ENCODE measurements at regions not wholly inside any gene's neighbourhood (a gene's known extent, or its start where the extent isn't known, plus 50 kb on each side); places are given as distances from the start of the nearest gene placed in this dataset.

DNA sequence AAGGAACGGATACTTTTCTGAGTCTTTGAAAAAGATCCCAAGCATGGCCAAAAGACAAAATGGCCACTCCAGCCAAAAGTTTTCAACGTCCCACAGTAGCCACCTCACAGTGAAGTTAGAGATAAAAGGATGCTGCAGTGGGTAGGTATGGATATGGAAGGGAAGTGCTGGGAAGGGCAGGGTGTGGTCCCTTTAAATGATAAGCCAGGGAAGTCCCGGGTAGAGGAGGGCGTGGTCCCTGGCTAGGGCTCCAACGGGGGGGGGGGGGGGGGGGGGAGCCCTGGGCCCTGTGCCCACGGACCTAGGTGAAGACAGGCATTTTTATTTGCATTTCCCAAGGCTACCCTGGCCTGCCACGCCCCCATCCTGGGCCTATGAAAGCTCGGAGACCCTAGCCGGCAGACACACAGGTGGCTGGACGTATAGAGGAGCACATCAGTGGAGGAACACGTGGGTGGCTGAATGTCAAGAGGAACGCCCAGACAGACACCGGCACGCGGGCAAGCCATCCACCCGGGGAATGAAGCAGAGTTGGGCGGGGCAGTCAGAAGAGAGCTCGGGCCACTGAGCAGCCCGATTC lies 306.7 kb downstream of the NFIB start:
- TF ChIP-seq, protein P1, sequence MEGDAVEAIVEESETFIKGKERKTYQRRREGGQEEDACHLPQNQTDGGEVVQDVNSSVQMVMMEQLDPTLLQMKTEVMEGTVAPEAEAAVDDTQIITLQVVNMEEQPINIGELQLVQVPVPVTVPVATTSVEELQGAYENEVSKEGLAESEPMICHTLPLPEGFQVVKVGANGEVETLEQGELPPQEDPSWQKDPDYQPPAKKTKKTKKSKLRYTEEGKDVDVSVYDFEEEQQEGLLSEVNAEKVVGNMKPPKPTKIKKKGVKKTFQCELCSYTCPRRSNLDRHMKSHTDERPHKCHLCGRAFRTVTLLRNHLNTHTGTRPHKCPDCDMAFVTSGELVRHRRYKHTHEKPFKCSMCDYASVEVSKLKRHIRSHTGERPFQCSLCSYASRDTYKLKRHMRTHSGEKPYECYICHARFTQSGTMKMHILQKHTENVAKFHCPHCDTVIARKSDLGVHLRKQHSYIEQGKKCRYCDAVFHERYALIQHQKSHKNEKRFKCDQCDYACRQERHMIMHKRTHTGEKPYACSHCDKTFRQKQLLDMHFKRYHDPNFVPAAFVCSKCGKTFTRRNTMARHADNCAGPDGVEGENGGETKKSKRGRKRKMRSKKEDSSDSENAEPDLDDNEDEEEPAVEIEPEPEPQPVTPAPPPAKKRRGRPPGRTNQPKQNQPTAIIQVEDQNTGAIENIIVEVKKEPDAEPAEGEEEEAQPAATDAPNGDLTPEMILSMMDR (conservative IDR thresholded peaks at IDR 0.05; ENCODE audit: low read depth), result no peak
- H3K27ac ChIP-seq, result no peak overlapping the region
- ChIA-PET CTCF (no interaction called here), POLR2A (ENCODE audit: low non-redundant PET) (no interaction called here)
- no peak for DNase-seq (ENCODE audit: low spot score)

DNA sequence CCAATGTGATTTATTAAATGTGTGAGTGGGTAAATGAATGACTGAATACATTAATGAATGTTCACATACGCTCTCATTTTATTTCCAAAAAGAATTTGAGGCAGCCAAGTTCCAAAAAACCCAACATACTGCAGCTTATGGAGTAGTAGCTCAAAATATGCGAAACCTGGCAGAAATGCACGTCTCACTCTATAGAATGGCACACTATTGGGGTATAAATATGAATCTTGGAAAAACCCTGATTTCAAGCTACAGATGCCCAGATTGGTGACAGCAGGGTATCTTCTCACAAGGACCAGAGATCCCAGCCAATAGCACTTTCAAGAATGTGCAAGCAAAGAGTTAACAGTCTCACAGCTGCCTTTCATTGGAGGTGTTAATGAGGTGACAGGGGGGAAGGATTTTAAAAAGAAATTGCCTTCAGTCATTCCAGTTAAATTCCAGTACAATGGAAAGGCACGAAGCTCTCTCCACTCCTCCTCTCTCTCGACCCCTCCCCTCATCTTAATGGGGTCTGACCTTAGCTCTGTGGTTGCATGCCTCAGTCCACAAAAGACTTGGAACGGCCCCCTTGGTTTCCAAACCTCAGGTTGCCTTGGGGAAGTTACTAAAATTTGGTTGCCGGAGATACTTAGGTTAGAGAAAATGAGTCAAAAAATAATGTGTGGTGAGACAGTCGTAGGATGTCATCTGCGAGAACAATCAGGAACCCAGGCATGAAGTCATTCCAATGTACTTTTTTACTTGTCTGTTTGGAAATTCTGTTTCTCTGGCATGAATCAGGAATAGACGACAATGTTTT lies 307.4 kb downstream of the NFIB start:
- TF ChIP-seq, protein P1 (conservative IDR thresholded peaks at IDR 0.05; ENCODE audit: low read depth), result no peak
- CTCF ChIA-PET, result no interaction called here
- DNase-seq (ENCODE audit: low spot score), result no peak
- POLR2A ChIA-PET (ENCODE audit: low non-redundant PET), result no interaction called here
- no peak overlapping the region for H3K27ac ChIP-seq

DNA sequence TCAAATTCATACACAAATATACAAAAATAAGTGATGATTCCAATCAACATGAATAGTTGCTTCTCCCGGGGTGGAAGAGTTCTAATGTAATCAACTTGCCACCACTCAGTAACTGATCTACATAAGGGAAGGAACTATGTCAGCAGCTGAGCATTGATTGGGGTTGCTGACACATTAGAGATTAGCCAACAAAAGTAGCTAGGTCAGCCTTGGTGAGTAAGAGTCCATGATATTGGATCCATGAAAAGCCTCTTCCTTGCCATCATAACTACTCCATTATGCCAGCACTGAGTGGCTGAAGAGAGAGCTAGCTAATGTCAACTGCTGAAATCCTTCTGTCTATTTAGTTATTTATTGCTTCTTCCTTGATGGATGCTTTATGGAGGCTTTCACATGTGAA lies 309.8 kb downstream of the NFIB start:
- no peak for DNase-seq (ENCODE audit: low spot score)
- TF ChIP-seq, protein P1 (conservative IDR thresholded peaks at IDR 0.05; ENCODE audit: low read depth), result no peak
- ChIA-PET POLR2A (ENCODE audit: low non-redundant PET) (no interaction called here), CTCF (no interaction called here)
- no peak overlapping the region for H3K27ac ChIP-seq

DNA sequence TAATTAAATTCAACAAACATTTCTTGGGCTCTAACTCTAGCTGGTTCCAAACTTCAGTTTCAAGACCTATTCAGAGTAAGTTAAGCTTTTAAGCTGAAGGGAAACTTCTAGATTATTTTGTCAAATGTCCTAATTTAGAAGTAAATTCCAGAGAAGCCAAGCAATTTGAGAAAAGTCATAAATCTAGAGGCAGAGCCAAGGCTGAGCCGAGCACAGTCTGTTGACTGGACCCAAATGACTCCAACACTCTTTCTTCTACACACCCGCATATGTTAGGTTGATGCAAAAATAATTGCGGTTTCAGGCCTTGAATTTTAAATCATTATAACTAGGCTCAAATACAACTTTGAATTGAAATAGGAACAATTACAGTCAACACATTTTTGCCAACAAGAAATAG lies 319.7 kb downstream of the NFIB start:
- ChIA-PET POLR2A (ENCODE audit: low non-redundant PET) (no interaction called here), CTCF (no interaction called here)
- H3K27ac ChIP-seq, result no peak overlapping the region
- TF ChIP-seq, protein P1 (conservative IDR thresholded peaks at IDR 0.05; ENCODE audit: low read depth), result no peak
- no peak for DNase-seq (ENCODE audit: low spot score)

DNA sequence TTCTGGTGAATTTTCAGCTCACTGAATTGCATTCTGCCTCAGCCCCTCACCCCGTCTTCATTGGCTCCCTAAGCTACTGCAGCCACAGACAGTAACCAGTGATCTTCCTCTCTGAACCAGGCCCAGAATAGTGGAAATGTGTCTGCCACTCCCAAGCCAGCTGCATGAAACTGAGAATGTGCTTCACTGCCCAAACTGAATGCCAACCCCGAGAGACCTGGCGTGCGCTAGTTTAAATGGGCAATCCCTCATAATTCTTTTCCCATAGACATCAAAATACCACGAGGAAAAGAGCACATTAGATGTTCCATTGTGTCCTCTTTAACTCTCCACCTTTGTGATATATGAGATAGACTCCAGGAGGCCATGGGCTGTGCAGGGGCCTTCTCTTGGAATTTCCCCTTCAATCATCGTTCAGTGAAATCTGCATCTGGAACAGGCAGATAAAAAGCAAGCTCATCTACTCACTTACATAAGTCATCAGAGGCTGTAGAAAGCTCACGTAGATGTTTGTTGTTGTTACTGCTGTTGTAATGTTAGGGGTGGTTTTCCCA lies 320.2 kb downstream of the NFIB start:
- TF ChIP-seq, protein P1 (conservative IDR thresholded peaks at IDR 0.05; ENCODE audit: low read depth), result no peak
- CTCF ChIA-PET, result no interaction called here
- no peak overlapping the region for H3K27ac ChIP-seq
- DNase-seq (ENCODE audit: low spot score), result no peak
- POLR2A ChIA-PET (ENCODE audit: low non-redundant PET), result no interaction called here

DNA sequence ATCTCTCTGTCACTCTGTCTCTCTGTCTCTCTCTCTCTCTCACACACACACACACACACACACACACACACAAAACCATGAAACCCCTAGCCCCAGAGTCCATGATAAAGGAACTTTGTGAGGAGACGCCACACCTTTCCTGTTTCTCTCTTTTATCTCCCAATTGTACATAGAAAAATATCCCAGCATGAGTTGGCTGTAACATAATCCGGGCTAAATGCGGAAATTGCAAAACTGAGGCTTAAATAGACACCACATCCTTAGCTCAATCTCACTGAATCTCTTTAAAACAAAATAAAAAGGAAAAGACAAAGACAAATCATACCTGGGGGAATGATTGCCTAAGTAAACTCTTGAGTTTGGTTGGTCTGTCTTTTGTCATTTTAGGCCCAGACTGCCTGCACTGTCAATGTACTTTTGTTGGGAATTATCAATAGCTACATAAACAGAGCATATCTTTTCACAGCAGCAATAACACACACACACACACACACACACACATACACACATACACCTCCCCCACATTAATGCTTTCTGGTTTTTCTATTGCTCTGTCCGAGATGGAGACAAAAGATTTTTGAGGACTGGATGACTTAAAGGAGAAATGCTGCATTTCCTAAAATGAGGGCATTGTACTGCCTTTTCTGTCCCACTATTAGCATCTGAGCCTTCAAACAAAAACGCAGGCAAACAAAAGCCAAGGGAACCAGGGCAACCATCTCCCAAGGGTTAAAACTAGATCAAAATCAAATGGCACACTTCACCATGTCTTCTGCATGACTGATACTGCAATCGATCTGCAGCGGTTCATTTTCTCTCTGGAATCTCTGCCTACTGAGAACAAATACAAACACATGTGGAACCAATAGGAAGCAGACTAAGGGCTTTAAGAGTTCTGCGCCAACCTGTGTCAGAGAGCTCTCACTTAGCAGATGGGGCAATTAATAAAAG lies 321.5 kb downstream of the NFIB start:
- ChIA-PET CTCF (interaction anchor here (0.6 kb wide), 1 partner anchor 68 kb away, joined by 4 read pairs; no protein-coding TSS in a partner anchor), POLR2A (ENCODE audit: low non-redundant PET) (no interaction called here)
- TF ChIP-seq, protein P1 (conservative IDR thresholded peaks at IDR 0.05; ENCODE audit: low read depth), result no peak
- no peak for DNase-seq (ENCODE audit: low spot score)
- H3K27ac ChIP-seq, result no peak overlapping the region

All from RWPE1 (cell line).